HG03135 (cell line): ENCODE measurements at regions not wholly inside any gene's neighbourhood (a gene's known extent, or its start where the extent isn't known, plus 50 kb on each side); places are given as distances from the start of the nearest gene placed in this dataset.
A peak's percentile ranks its signal among the peaks of the same experiment; 100 is the strongest.

Source experiments
- ATAC-seq: cut with Tn5 transposase; IDR thresholded peaks from one replicate; pipeline ENCODE4 v1.9.1; 2021; ENCODE audit warnings: mild to moderate bottlenecking, moderate library complexity; ENCODE audit not compliant: unreplicated experiment

DNA sequence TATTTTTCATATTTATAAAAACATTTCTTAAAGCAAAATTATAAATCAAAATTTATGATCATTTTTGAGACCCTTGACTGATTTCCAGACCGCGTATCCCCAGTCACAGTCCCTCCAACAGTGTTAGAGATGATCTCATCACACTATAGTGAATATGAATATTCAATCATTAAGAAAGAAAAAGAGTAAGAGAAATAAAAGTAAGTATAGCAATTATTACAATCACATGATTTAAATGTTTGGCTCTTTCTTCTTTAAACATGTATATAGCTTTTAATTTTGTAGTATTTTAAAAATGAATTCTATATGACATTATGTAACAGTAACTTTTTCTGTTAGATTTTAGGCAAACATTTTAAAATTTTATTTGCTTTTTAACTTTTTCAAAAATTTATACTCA is 438.3 kb downstream of the RFPL4B start:
- ATAC-seq, result no peak

DNA sequence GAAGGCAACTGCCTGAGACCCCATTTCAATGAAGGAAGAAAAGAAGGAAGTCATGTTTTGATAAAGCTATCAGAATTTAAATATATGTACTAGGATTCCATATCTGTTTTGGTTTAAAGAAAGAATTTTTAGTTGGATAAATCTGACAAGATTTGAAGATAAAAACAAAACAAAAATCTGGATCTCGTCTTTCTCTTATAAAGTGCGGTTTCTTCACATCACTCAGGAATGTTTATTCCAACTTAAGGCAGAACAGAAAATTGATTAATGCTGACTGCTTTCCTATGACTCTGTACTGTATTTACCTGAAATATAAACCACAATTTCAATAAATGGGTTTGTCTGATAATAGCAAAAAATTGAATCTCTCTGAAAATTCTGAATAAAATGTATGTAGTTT is 439.7 kb downstream of the RFPL4B start:
- ATAC-seq, result no peak

DNA sequence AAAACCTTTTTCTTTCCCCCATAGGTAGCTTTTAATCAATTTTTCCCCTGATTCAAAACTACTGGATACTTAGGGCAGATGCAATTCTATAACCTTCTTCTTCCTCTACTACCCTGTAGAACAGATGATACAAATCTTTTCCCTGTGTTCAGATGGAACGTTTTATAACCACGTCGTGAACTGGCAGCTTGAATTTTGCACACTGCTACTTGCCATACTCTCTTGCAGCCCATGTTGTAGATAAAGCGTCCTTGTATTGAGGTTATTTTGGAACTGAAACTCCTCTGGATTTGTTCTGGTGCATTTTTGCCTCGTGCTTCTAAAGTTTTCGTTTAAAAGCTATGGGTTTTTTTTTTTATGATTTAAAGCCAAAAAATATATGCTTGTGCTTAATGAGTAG is 440.2 kb downstream of the RFPL4B start:
- ATAC-seq, result no peak

DNA sequence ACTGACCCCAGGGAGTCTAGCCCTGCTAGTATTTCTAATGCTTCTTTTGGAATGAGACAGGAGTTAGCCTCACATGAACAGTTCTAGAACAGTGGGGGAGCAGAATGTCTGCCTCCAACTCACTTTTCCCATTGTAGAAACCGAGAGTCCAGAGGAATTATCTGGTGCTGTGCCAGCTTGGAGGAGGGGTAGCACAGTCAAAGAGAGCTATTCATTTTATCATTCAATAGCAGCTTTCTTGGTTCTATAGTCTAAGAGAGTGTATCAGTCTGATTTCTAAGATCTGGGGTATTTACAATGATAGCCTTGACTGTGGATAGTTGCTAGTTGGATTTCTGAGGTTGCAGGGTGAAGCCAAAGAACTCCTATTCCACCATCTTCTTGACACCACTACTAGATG is 448.2 kb downstream of the RFPL4B start:
- ATAC-seq, result no peak

DNA sequence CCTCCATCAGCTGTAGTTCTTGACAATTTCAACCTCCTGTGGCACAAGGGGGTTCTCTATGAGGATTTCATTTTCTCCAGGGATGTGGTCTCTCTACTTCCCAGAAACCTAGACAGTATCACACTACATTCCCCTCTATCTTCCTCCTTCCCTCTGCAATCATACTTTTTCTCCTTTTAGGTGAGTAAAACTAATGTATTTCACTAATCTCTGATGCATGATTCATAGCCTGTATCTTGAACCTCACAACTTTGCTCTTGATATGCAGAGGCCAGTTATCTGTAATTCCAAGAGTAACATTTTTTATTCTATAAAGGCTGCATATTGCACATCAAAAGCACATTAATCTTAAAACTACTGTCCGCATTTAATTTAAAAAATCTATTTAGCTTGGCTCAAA is 449.6 kb downstream of the RFPL4B start:
- ATAC-seq, result no peak

DNA sequence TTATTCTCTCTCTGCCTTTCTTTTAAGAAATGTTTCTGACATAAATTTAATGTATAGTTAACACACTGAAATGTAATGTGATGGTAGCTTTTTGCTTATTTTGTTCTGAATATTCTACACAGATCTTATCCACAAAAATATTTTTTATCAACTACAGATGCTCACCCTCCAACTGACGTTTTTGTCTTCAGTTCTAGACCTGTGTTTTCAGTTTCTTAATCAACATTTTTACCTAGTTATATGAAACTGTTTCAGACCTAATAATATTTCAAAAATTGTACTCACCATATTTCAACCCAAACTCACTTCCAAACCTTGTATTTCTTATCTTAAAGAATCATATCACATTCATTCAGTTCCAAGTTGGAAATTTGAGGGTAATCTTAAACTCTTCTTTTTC is 452.8 kb downstream of the RFPL4B start:
- ATAC-seq, result no peak

DNA sequence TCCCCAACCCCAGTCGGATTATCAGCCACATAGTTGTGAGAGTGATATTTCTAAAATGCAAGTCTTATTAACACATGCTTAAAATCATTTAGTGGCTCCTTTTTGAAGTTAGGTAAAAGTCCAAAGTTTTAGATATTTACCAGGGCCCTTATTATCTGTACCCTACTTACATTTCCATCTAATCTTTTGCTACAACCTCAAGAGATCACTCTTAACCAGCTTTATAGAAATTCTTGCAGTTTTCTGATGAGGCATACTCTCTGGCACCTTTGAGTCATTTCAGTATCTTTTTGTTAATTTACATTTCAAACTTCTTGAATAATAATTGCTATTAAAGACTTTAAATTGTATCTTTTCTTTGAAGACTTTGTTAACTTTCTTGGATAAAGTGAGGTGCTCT is 453.3 kb downstream of the RFPL4B start:
- ATAC-seq, result no peak

DNA sequence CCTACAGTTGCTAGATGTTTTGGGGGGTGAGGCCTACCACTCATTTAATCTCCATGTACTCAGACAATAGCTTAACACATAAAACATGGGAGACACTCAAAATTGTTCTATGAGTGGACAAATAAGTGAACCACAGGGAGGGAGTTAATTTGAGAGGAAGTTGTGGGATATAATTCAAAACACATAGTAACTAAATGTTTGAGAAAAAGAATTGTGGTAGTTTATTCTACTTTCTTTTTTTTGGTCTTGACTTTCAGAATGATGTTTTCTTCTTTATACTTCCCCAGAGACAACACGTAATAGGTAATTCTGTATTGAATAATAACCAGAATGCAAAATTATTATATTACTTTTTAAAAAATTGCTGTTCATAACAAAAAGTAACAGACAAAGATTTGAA is 453.8 kb downstream of the RFPL4B start:
- ATAC-seq, result no peak

DNA sequence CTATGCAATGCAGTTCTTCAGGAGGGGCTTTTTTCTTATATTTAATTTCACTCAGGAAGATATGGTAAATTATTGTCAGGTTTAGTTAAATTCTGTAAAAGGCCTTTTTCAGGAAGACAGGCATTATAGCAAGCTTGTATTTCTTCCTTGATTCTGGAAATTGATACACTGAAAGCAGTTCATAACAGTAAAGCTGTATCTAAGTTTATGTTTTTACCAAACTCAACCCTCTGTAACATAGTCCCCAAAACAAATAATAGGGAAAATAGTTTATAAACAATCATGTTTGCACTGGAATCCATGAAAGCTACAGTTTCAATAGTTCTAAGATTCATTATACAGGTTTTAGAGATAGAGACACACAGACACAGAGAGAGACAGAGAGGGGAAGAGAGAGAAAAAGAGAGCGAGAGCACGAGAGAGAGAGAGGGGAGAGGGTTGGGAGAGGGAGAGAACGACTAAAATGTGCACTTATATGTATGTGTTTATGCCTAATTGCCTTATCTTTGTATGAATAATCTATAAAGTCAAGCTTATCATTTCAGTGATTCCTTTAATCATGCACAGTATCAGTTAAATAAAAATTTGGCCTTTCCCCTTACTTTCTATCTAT is 454.4 kb downstream of the RFPL4B start:
- no peak for ATAC-seq

DNA sequence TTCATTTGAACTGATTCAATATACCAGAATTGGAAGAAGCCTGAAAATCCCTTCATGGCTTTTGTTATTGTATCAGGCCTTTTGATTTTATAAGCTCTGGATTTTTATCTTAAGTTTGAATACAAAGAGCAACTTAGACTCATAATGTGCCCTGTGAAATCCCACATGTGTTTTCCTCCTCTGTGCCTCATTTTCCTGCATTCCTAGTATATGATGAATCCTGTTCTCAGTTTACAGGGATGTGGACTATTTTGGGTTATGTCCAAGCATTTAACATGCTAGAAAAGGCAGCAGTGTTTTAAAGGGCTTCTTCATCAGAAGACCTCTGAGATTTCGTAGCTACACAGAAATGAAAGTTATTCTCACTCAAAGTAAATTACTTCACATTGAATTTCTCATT is 455.0 kb downstream of the RFPL4B start:
- no peak for ATAC-seq

DNA sequence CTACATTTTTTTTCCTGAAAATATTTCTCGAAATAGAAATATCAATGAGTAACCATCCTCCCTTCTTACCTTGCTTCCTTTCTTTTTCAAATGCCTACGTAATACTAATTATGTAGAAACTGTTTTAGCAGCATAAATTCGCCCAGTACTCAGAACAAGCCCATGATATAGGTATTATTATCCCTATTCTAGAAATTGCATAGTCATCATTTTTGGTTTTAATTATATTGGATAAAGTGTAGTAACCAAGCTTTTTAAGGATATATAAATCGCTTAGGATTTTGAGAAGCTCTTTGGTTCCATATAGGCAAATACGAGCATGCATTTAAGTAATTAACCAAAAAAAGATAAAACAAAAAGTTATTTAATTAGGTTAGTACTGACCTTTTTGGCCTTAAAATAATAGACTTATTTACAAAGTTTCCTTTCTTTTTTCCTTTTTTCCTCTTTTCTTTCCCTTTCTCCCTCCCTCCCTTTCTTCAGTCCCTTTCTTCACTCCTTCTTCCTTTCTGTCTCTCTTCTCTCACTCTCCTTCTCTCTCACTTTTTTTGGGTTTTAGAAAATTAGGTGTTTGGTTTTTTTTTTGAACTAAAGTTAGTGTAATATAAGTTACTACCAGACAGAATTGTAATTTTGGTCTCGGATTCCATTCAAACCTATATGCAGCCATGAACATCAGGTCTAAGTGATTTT is 457.7 kb downstream of the RFPL4B start:
- ATAC-seq, result no peak

DNA sequence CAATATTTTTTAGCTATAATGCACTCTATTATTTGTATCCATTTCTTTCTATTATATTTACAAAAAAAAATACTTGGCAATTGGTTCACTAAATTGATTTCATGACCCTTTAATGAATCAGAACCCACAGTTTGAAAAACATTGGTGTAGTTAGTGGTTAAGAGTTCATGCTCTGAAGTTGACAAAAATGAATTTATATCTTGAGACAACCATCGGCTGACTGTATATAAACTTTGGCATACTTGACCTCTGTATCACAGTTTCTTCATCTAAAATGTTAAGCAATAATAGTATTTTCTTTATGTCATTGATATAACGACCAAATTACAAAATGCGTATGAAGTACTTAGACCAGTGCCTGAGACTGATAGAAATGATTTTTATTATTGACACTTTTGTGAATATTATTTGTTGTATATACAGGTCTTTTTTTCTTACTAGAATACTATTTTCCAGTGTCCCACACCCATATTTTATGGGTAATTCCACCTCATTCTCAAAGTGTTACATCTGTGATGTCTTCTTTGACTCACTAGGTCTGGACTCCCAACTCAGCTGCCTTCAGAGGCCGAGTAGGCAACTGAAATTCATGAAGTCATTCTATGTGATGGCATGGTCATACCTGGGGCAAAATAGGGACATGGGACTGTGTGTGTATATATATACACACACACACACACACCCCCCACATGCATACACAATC is 459.2 kb downstream of the RFPL4B start:
- ATAC-seq, result no peak

DNA sequence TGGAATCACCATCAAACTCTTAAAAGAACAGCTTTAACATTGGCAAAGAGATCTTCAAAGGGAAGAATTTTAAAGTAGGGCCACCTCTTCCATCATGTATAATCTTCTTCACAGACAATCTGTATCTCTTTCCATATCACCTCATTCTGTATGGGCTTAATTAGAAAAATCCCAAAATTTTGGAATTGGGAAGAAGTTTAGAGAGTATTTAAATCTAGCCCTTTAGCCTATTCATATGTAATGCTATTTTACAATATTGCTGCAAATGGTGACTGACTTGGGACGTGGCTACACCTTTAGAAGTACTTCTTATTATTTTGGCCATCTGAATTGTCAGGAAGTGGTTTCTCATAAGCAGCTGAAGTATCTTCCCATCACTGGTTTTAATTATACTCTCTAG is 474.3 kb downstream of the RFPL4B start:
- ATAC-seq, result no peak

DNA sequence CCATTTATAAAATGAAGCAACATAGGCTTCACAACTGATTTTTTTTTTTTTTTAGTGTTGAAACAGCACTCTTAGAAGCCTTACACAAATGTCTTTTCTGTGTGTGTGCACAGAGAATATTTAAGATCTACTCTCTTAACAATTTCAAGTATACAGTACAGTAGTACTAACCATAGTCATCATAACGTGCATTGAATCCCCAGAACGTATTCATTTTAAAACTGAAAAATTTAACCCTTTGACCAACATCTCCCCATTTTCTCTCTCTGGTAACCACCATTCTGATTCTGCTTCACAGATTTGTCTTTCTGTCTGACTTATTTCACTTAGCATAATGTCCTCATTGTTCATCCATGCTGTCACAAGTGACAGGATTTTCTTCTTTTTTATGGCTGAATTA is 475.6 kb downstream of the RFPL4B start:
- no peak for ATAC-seq

DNA sequence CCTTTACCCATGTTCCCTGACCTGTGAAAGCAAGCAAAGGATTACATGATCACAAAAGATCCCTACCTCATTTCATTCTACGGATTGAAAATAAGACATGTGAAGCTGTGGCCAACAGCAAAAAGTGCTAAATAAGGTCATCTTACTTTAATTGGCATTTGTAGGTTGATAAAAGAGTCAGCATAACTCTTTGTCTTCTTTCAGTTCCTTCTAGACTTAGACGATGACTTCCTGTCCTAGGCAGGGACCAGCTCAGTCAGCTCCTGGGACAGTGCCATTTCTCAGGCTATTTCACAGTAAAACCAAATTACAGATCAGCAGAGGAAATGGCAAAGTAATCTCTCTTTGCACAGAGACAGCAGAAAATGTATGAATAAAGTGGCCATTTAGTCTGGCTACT is 480.7 kb downstream of the RFPL4B start:
- ATAC-seq, result peak; percentile 94

DNA sequence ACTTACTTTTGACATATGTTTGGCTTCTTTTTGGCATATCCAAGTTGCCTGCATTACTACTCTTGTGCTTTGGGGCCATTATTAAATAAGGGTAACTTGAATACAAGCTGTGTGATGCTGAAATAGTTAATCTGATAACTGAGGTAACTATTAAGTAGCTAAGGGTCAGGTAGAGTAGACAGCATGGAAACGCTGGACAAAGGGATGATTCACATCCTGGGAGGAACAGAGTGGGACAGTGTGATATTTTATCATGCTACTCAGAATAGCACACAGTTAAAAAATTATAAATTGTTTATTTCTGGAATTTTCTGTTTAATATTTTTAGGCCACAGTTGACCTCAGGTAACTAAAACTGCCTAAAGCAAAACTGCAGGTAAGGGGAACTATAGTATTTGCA is 483.9 kb downstream of the RFPL4B start:
- ATAC-seq, result no peak

DNA sequence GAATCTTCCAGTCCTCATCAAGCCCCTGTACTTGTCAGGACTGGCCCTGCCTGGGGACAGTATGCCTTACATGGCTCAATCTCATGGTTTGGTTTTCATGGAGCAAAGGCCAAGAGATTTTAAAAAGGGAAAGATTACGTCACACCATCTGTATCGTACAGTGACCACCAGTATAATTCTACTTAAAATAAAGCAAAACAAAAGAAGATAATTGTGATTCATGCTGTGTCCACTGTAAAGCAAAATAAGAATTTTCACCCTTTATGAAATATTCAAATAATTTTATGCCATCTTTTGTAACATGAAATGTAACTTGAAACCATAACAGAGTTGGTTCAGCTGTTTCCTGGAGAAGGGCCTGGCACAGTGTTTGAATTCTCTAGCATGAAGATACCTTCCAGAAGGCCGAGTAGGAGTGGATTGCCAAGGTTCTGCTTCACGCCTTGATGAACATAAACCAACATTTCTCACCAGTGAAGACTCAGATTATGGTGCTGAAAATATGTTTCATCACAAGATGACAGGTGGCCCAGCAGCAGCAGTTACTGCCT is 486.5 kb downstream of the RFPL4B start:
- no peak for ATAC-seq

DNA sequence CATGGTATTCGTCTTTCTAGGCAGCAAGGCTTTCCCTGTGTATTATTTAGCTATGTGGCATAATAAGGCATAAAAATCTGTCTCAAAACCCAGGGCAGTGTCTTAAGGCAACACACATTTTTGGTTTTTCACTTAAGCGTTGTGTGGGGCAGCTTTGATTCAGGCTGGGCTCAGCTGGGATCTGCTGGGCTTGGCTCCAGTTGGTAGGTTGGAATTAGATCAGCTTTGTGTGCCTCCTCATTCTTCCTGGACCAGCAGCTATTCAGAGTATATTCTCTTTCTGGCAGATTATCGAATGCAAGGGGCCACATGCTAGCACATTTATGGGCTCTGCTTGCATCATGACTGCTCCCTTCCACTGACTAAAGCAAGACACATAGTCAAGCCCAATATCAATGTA is 487.9 kb downstream of the RFPL4B start:
- no peak for ATAC-seq

DNA sequence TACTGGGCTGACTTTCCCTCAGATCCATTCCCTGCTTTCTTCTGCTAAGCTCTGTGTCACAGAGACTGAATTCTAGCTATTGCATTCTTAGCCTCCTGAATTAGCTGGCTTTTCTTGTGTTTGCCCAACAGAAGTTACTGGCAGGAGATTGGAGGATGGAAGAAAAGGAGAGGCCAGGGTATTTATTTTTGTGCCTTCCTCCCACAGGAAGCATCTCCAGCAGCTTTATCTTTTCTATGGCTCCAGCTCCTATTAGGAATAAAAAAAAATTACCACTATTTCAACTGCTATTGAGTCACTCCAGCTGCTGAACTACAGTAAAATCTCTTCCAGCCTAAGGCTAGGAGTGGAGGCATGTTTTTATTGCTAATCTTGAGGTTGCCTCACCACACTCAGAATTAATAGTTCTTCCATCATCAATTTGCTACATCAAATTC is 492.4 kb downstream of the RFPL4B start:
- no peak for ATAC-seq

DNA sequence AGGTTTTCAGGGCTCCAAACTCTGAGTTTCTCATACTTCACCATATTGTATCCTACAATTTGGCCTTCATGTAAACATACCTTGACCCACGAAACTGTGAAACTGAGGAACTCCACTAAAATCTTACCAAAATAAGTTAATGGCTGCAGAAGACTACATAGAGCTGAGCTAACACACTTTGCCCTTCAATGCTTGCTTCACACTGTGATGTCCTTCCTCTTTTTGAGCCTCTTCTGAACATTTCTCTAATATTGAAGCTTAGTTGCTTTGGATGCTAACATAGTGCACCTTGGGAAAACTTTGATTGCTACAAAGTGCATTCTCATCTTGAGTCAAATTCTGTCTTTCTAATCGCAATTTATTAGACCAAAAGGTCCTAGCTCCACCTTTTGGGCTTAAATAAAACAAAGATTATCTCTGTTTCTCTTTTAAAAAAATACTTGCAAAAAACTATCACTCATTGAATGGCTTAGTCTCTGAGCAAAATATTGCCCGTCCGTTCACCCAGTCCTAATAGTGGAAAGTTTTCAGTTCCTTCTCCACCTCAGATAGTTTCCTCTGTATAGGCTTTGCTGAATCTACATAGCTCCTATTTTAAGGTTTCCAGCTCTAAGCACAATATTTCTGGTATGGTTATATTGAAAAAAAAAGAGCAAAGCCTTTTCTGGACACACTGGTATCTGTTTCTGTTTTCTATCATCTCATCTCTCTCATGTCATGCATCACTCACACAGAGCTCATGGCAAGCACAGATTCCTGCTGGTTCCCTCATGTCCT is 494.6 kb downstream of the RFPL4B start:
- ATAC-seq, result no peak

DNA sequence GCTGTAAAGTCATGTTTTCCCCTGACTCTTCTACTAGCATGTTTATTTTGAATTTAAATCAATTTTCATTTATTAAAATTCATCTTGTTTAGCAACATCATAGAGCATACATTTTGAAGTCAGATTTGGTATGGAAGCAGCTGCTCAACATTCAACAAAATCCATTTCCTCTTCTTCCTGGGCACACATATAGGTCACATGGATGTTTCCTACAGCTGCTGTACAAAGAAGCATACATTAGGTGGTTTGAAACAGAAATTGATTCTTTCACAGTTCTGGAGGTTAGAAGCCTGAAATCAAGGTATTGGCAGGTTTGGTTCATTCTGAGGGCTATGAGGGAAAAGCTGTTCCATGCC is 495.2 kb downstream of the RFPL4B start:
- no peak for ATAC-seq
